ENCODE measurements at regions not wholly inside any gene's neighbourhood (a gene's known extent, or its start where the extent isn't known, plus 50 kb on each side); places are given as distances from the start of the nearest gene placed in this dataset.

DNA sequence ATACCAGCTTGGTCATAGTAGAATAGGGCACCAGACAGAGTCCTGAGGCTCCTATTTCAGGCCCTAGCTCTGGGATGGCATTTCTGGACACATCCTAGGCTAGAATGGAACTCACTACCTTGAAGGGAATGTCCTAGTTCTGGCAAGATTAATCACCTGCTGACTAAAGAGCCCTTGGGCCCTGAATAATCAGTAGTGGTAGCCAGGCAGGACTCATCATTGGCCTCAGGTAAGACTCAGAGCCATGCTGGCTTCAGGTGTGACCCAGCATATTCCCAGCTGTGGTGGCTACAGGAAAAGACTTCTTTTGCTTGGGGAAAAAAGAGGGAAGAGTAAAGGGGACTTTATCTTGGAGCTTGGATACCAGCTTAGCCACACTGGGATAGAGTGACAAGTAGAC lies 131.0 kb upstream of the SRD5A2 start:
- no peak overlapping the region for H2BK120ac ChIP-seq (ENCODE audit: low read depth, low read length, poor library complexity, severe bottlenecking)
- H2BK12ac ChIP-seq (ENCODE audit: insufficient read length, low read depth, low read length), result no peak overlapping the region
- no peaks in the 10 kb centered on the region for H3K27me3 Mint-ChIP-seq (ENCODE audit: low read depth)
- no peaks in the 10 kb centered on the region for H3K23me2 ChIP-seq (ENCODE audit: insufficient read length, low read depth, low read length, poor library complexity, severe bottlenecking)
- no peak overlapping the region; a peak in 1 of 7 replicates for H3K27ac Mint-ChIP-seq
- H3K9me3 Mint-ChIP-seq, result peaks cover 5 to 31% of the 10 kb centered on the region in 2 experiments
- H3K9ac ChIP-seq (ENCODE audit: extremely low read depth, insufficient read length, low read length), result no peak overlapping the region
- H3K14ac ChIP-seq (ENCODE audit: insufficient read depth, low read length), result no peak overlapping the region
- no peak overlapping the region for H2AFZ ChIP-seq (ENCODE audit: low read length)
- no peak overlapping the region for H4K91ac ChIP-seq (ENCODE audit: insufficient read length, low read depth, low read length)
- no peak overlapping the region for H2BK15ac ChIP-seq (ENCODE audit: low read depth, low read length)
- H3K4me1 ChIP-seq (ENCODE audit: insufficient read depth, low read length), result no peaks in the 10 kb centered on the region
- no peaks in the 10 kb centered on the region for H3K9me3 ChIP-seq (ENCODE audit: control insufficient read depth, low read depth, low read length)
- DNase-seq, result no peak
- H3K79me1 ChIP-seq (ENCODE audit: insufficient read depth, low read depth, low read length, poor library complexity, severe bottlenecking), result no peaks in the 10 kb centered on the region
- H2BK20ac ChIP-seq (ENCODE audit: low read depth, low read length, poor library complexity, severe bottlenecking), result no peak overlapping the region
- no peak overlapping the region for H3K4me2 ChIP-seq (ENCODE audit: insufficient read depth, insufficient read length, low read length)
- H3K4me3 Mint-ChIP-seq, result no peak overlapping the region
- H3T11ph ChIP-seq (ENCODE audit: low read length), result no peak overlapping the region
- no peak overlapping the region for H2AK5ac ChIP-seq (ENCODE audit: insufficient read length, low read length)
- TF ChIP-seq, protein P1, sequence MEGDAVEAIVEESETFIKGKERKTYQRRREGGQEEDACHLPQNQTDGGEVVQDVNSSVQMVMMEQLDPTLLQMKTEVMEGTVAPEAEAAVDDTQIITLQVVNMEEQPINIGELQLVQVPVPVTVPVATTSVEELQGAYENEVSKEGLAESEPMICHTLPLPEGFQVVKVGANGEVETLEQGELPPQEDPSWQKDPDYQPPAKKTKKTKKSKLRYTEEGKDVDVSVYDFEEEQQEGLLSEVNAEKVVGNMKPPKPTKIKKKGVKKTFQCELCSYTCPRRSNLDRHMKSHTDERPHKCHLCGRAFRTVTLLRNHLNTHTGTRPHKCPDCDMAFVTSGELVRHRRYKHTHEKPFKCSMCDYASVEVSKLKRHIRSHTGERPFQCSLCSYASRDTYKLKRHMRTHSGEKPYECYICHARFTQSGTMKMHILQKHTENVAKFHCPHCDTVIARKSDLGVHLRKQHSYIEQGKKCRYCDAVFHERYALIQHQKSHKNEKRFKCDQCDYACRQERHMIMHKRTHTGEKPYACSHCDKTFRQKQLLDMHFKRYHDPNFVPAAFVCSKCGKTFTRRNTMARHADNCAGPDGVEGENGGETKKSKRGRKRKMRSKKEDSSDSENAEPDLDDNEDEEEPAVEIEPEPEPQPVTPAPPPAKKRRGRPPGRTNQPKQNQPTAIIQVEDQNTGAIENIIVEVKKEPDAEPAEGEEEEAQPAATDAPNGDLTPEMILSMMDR (conservative IDR thresholded peaks at IDR 0.05), result no peak
- no peak overlapping the region for H4K8ac ChIP-seq (replicated peaks; ENCODE audit: insufficient read length, low read depth, low read length)
- no peaks in the 10 kb centered on the region for H3K27me3 ChIP-seq (ENCODE audit: insufficient read depth, low read length)
- no peak overlapping the region for H3K27ac ChIP-seq (ENCODE audit: insufficient read length, low read depth, low read length)
- no peaks in the 10 kb centered on the region for H4K20me1 ChIP-seq (ENCODE audit: control insufficient read depth, insufficient read depth, insufficient read length)
- H4K5ac ChIP-seq (ENCODE audit: insufficient read length, low read depth, low read length), result no peak overlapping the region
- H3K79me2 ChIP-seq (ENCODE audit: insufficient read depth, low read length), result no peaks in the 10 kb centered on the region
- no peak overlapping the region for H3K56ac ChIP-seq (ENCODE audit: insufficient read length, low read depth, low read length)
- H3K4me1 Mint-ChIP-seq, result no peaks in the 10 kb centered on the region
- no peak overlapping the region for H3K4ac ChIP-seq (ENCODE audit: low read depth, low read length)
- no peak overlapping the region for H3K18ac ChIP-seq (ENCODE audit: insufficient read length, low read depth, low read length)
- H2BK5ac ChIP-seq (ENCODE audit: insufficient read length, low read length), result no peak overlapping the region
- no peaks in the 10 kb centered on the region for H3K36me3 Mint-ChIP-seq (ENCODE audit: insufficient read depth in 1 of 3, low read depth in 3 of 3)
- H3K23ac ChIP-seq (ENCODE audit: insufficient read length, low read depth, low read length), result no peak overlapping the region

Measured in H9 (cell line).